ENCODE measurements at regions not wholly inside any gene's neighbourhood (a gene's known extent, or its start where the extent isn't known, plus 50 kb on each side); places are given as distances from the start of the nearest gene placed in this dataset.
"Not testable (repeated sequence)": the region's sequence is repeated elsewhere in the genome, so short reads cannot be mapped to it uniquely, and the experiment has no call there.

GRCh38 chr2:77590298-77590917 is 68.2 kb upstream of the LRRTM4 start:
- no peak overlapping the region for H3K27ac Mint-ChIP-seq (ENCODE audit: unreplicated experiment)
- no peak for DNase-seq
- no peaks in the 10 kb centered on the region for H3K27me3 Mint-ChIP-seq (ENCODE audit: insufficient read depth, unreplicated experiment)
- TF ChIP-seq CTCF (IDR thresholded peaks at IDR 0.05; ENCODE audit: insufficient read depth in 1 of 2, low read depth in 1 of 2, low read length in 1 of 2, severe bottlenecking in 1 of 2, unreplicated experiment in 1 of 2) = no peak
- no peaks in the 10 kb centered on the region for H3K4me1 Mint-ChIP-seq (ENCODE audit: low read depth, unreplicated experiment)
- no TSS peak for BruUV-seq (replicated peaks)
- intact Hi-C loops (cut with micrococcal nuclease; ENCODE audit: unreplicated experiment) = no loop called here
- Histone ChIP-seq H3K4me1 (no peaks in the 10 kb centered on the region), H3K9me3 (no peaks in the 10 kb centered on the region), H3K27me3 (replicated peaks; ENCODE audit: control insufficient read depth, insufficient read depth, low read length) (no peaks in the 10 kb centered on the region), H3K4me3 (ENCODE audit: low read depth, low read length) (no peak overlapping the region), H3K36me3 (ENCODE audit: control insufficient read depth, insufficient read depth, low read length) (no peaks in the 10 kb centered on the region)
- H3K9me3 Mint-ChIP-seq (ENCODE audit: unreplicated experiment) = peaks cover 9% of the 10 kb centered on the region
- H3K36me3 Mint-ChIP-seq (ENCODE audit: insufficient read depth, unreplicated experiment) = no peaks in the 10 kb centered on the region
- ChIA-PET CTCF (no interaction called here), POLR2A (no interaction called here)
- no peak overlapping the region for H3K4me3 Mint-ChIP-seq (ENCODE audit: unreplicated experiment)

GRCh38 chr2:77592955-77593354 is 70.8 kb upstream of the LRRTM4 start:
- H3K27ac Mint-ChIP-seq (ENCODE audit: unreplicated experiment); H3K4me1 ChIP-seq; H3K27me3 Mint-ChIP-seq (ENCODE audit: insufficient read depth, unreplicated experiment); H3K4me3 ChIP-seq (ENCODE audit: low read depth, low read length); H3K36me3 Mint-ChIP-seq (ENCODE audit: insufficient read depth, unreplicated experiment); H3K4me1 Mint-ChIP-seq (ENCODE audit: low read depth, unreplicated experiment); H3K9me3 ChIP-seq; BruUV-seq (replicated peaks); H3K27me3 ChIP-seq (replicated peaks; ENCODE audit: control insufficient read depth, insufficient read depth, low read length); CTCF ChIA-PET; intact Hi-C loops (cut with micrococcal nuclease; ENCODE audit: unreplicated experiment); H3K36me3 ChIP-seq (ENCODE audit: control insufficient read depth, insufficient read depth, low read length); H3K4me3 Mint-ChIP-seq (ENCODE audit: unreplicated experiment); H3K9me3 Mint-ChIP-seq (ENCODE audit: unreplicated experiment); POLR2A ChIA-PET; DNase-seq: not testable (repeated sequence)

GRCh38 chr2:77602771-77603170 is 80.6 kb upstream of the LRRTM4 start:
- no peak for TF ChIP-seq CTCF (IDR thresholded peaks at IDR 0.05; ENCODE audit: insufficient read depth in 1 of 2, low read depth in 1 of 2, low read length in 1 of 2, severe bottlenecking in 1 of 2, unreplicated experiment in 1 of 2)
- H3K36me3 Mint-ChIP-seq (ENCODE audit: insufficient read depth, unreplicated experiment) = no peaks in the 10 kb centered on the region
- H3K27me3 ChIP-seq (replicated peaks; ENCODE audit: control insufficient read depth, insufficient read depth, low read length) = no peaks in the 10 kb centered on the region
- no peak overlapping the region for H3K4me3 ChIP-seq (ENCODE audit: low read depth, low read length)
- no peaks in the 10 kb centered on the region for H3K9me3 ChIP-seq
- no peaks in the 10 kb centered on the region for H3K27me3 Mint-ChIP-seq (ENCODE audit: insufficient read depth, unreplicated experiment)
- ChIA-PET CTCF (no interaction called here), POLR2A (no interaction called here)
- DNase-seq = no peak
- no peak overlapping the region for H3K27ac Mint-ChIP-seq (ENCODE audit: unreplicated experiment)
- no peaks in the 10 kb centered on the region for H3K36me3 ChIP-seq (ENCODE audit: control insufficient read depth, insufficient read depth, low read length)
- H3K4me1 Mint-ChIP-seq (ENCODE audit: low read depth, unreplicated experiment) = peaks cover 7% of the 10 kb centered on the region
- peaks cover 12% of the 10 kb centered on the region for H3K4me1 ChIP-seq
- no peak overlapping the region for H3K4me3 Mint-ChIP-seq (ENCODE audit: unreplicated experiment)
- H3K9me3 Mint-ChIP-seq (ENCODE audit: unreplicated experiment) = no peaks in the 10 kb centered on the region
- intact Hi-C loops (cut with micrococcal nuclease; ENCODE audit: unreplicated experiment) = no loop called here
- BruUV-seq (replicated peaks) = no TSS peak
